Choroid plexus epithelial cell (primary cell): ENCODE measurements at regions not wholly inside any gene's neighbourhood (a gene's known extent, or its start where the extent isn't known, plus 50 kb on each side); places are given as distances from the start of the nearest gene placed in this dataset.

Experiments used
- DNase-seq: peaks from one replicate; pipeline ENCODE4 v3.0.0-alpha.2; 2010; ENCODE audit warnings: low read depth
- H3K4me3 ChIP-seq: 2 replicates; pipeline ENCODE4 v1.5.1; 2011; ENCODE audit warnings: low read depth, mild to moderate bottlenecking, control low read depth, low read length, moderate library complexity
- CTCF ChIP-seq: conservative IDR thresholded peaks from 2 replicates; pipeline ENCODE4 v1.5.1; 2011; ENCODE audit warnings: low read depth, mild to moderate bottlenecking, control low read depth, inconsistent platforms, low read length, moderate library complexity

GRCh38 chr12:75599061-75599460 is 87.7 kb upstream of the KRR1 start:
- no peak for DNase-seq
- H3K4me3 ChIP-seq = no peak overlapping the region
- TF ChIP-seq CTCF = no peak

DNA sequence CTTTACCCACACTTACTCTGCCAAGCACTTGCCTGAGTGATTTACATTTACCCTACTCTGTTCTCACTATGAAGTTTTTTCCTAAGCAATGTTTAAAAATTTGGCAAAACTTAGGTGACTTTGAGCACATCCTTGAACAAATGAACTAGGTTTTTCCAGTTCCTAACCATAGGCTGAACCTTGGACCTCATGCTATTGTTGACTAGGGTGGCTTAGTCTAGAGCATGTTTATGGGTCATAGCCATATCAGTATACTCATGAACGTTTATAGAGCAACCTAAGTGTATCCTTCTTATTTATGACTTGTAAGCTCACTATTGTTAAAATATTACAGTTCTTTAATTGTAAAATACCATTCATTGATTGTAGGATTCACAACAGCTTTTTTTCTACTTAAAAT is 85.0 kb upstream of the KRR1 start:
- no peak for DNase-seq
- no peak for TF ChIP-seq CTCF
- no peak overlapping the region for H3K4me3 ChIP-seq

- DNase-seq = no peak
- H3K4me3 ChIP-seq = no peak overlapping the region
- no peak for TF ChIP-seq CTCF
These were observed 81.4 kb upstream of the KRR1 start for GRCh38 chr12:75592638-75593335.

GRCh38 chr12:75592086-75592485 is 80.7 kb upstream of the KRR1 start:
- H3K4me3 ChIP-seq = no peak overlapping the region
- DNase-seq = no peak
- no peak for TF ChIP-seq CTCF

- no peak for TF ChIP-seq CTCF
- no peak for DNase-seq
- H3K4me3 ChIP-seq = no peak overlapping the region
These were observed 80.2 kb upstream of the KRR1 start for GRCh38 chr12:75591628-75592027.

- H3K4me3 ChIP-seq = no peak overlapping the region
- no peak for TF ChIP-seq CTCF
- no peak for DNase-seq
These were observed 78.4 kb upstream of the KRR1 start for GRCh38 chr12:75589801-75590200.
